ENCODE measurements at regions not wholly inside any gene's neighbourhood (a gene's known extent, or its start where the extent isn't known, plus 50 kb on each side); places are given as distances from the start of the nearest gene placed in this dataset.
A peak's percentile ranks its signal among the peaks of the same experiment; 100 is the strongest.

DNA sequence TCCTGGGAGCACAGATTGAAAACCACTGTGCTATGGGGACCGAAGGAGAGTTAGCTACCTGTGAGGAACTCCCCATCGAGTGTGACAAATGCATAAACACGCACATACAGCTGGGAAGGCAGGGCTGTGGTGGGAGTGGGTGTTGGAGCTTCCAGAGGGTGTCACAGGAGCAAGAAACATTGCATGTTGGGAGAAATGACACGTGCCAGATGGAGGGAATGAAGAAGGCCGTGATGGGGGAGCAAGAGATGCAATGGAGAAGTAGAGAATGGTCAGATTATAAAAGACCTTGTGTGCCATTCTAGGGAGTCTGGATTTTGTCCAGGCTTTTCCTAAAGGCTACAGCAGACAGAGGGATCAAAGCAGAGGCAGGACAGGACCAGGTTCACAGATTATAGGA, 91.1 kb upstream of the NDUFV2 start:
- Histone ChIP-seq H3K4me1 (ENCODE audit: control insufficient read depth in 1 of 2, insufficient read depth in 2 of 2, low read length in 2 of 2) (peaks cover 7 to 10% of the 10 kb centered on the region in 2 experiments), H4K20me1 (ENCODE audit: insufficient read depth) (no peaks in the 10 kb centered on the region), H3K79me2 (ENCODE audit: insufficient read depth, low read length) (no peaks in the 10 kb centered on the region), H3K9me3 (ENCODE audit: control insufficient read depth in 1 of 2, insufficient read depth in 1 of 2, low read depth in 1 of 2, low read length in 2 of 2) (no peaks in the 10 kb centered on the region), H2AFZ (ENCODE audit: low read depth, low read length, poor library complexity, severe bottlenecking) (no peak overlapping the region), H3K4me2 (ENCODE audit: low read length) (no peak overlapping the region), H3K4me3 (replicated peaks in 1 of 2; ENCODE audit: low read depth in 1 of 2, low read length in 2 of 2) (no peak overlapping the region), H3K27me3 (ENCODE audit: insufficient read depth, low read length) (no peaks in the 10 kb centered on the region), H3K9ac (ENCODE audit: low read length) (no peak overlapping the region), H3K36me3 (ENCODE audit: control insufficient read depth in 1 of 2, insufficient read depth in 2 of 2, low read length in 2 of 2) (no peaks in the 10 kb centered on the region), H3K27ac (ENCODE audit: low read depth, low read length) (no peak overlapping the region), H3K9me2 (ENCODE audit: insufficient read depth) (no peaks in the 10 kb centered on the region)
- DNase-seq (ENCODE audit: low read depth, low spot score) (no peak), ATAC-seq (no peak)
- no TSS peak for BruUV-seq (replicated peaks)
- TF ChIP-seq, protein P1, sequence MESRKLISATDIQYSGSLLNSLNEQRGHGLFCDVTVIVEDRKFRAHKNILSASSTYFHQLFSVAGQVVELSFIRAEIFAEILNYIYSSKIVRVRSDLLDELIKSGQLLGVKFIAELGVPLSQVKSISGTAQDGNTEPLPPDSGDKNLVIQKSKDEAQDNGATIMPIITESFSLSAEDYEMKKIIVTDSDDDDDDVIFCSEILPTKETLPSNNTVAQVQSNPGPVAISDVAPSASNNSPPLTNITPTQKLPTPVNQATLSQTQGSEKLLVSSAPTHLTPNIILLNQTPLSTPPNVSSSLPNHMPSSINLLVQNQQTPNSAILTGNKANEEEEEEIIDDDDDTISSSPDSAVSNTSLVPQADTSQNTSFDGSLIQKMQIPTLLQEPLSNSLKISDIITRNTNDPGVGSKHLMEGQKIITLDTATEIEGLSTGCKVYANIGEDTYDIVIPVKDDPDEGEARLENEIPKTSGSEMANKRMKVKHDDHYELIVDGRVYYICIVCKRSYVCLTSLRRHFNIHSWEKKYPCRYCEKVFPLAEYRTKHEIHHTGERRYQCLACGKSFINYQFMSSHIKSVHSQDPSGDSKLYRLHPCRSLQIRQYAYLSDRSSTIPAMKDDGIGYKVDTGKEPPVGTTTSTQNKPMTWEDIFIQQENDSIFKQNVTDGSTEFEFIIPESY (IDR thresholded peaks at IDR 0.05; ENCODE audit: extremely low read depth, insufficient replicate concordance, low read length) = no peak
- TF ChIP-seq CBX3 (IDR thresholded peaks at IDR 0.05; ENCODE audit: low read depth) (no peak), ZFX (IDR thresholded peaks at IDR 0.05) (no peak), ELF1 (IDR thresholded peaks at IDR 0.05; ENCODE audit: borderline replicate concordance, low read depth) (no peak), ZNF274 (IDR thresholded peaks at IDR 0.05; ENCODE audit: low read depth, low read length) (no peak)
- TF ChIP-seq, protein P2, sequence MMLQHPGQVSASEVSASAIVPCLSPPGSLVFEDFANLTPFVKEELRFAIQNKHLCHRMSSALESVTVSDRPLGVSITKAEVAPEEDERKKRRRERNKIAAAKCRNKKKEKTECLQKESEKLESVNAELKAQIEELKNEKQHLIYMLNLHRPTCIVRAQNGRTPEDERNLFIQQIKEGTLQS (IDR thresholded peaks at IDR 0.05) = no peak
- POLR2A ChIA-PET = no interaction called here
- intact Hi-C loops (cut with micrococcal nuclease) = no loop called here
- RAD21 ChIA-PET (ENCODE audit: low non-redundant PET in 1 of 2, low total read pairs in 2 of 2, uncharacterized antibody in 2 of 2, unreplicated experiment in 2 of 2) = no interaction called here
- CTCF ChIA-PET = no interaction called here

DNA sequence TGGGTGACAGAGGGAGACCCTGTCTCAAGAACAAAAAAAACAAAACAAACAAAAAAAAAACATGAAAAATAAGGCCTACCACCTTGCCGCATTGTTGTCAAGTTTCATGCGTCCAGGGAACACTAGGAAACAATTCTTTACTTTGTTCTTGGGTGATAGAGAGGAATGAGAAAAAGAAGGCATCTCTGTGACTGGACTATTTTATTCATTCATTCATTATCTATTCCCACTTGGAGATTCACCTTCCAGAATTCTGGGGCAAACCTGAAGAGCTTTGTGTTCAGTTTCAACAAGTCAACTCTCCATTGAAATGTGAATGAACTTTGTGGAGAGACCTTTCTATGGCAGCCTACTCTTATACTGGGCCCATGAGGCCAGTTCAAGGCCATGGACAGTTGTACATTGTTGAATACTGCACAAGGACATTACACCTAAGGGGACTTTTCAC, 88.5 kb upstream of the NDUFV2 start:
- TF ChIP-seq, protein P1 (IDR thresholded peaks at IDR 0.05; ENCODE audit: extremely low read depth, insufficient replicate concordance, low read length) = no peak
- TF ChIP-seq POLR2A (IDR thresholded peaks at IDR 0.05; ENCODE audit: borderline replicate concordance, extremely low read depth, insufficient read depth, insufficient read length) = peak; percentile 36
- H3K79me2 ChIP-seq (ENCODE audit: insufficient read depth, low read length) = no peaks in the 10 kb centered on the region
- no peaks in the 10 kb centered on the region for H3K9me3 ChIP-seq (ENCODE audit: control insufficient read depth in 1 of 2, insufficient read depth in 1 of 2, low read depth in 1 of 2, low read length in 2 of 2)
- no peaks in the 10 kb centered on the region for H3K9me2 ChIP-seq (ENCODE audit: insufficient read depth)
- H2AFZ ChIP-seq (ENCODE audit: low read depth, low read length, poor library complexity, severe bottlenecking) = no peak overlapping the region
- POLR2A ChIA-PET = interaction anchor here (0.7 to 1.4 kb wide), 3 partner anchors 11 to 43 kb away, joined by 3 to 6 read pairs (median 5); no protein-coding TSS in a partner anchor
- DNase-seq (ENCODE audit: low read depth, low spot score) = no peak
- BruUV-seq (replicated peaks) = TSS peak; percentile 67
- H3K9ac ChIP-seq (ENCODE audit: low read length) = no peak overlapping the region
- H3K27me3 ChIP-seq (ENCODE audit: insufficient read depth, low read length) = no peaks in the 10 kb centered on the region
- H3K4me2 ChIP-seq (ENCODE audit: low read length) = no peak overlapping the region
- RAD21 ChIA-PET (ENCODE audit: low non-redundant PET in 1 of 2, low total read pairs in 2 of 2, uncharacterized antibody in 2 of 2, unreplicated experiment in 2 of 2) = no interaction called here
- no peak overlapping the region for H3K4me3 ChIP-seq (replicated peaks in 1 of 2; ENCODE audit: low read depth in 1 of 2, low read length in 2 of 2)
- ATAC-seq = no peak
- no peaks in the 10 kb centered on the region for H3K36me3 ChIP-seq (ENCODE audit: control insufficient read depth in 1 of 2, insufficient read depth in 2 of 2, low read length in 2 of 2)
- H4K20me1 ChIP-seq (ENCODE audit: insufficient read depth) = no peaks in the 10 kb centered on the region
- intact Hi-C loops (cut with micrococcal nuclease) = no loop called here
- H3K27ac ChIP-seq (ENCODE audit: low read depth, low read length) = no peak overlapping the region
- peaks cover 21 to 35% of the 10 kb centered on the region in 2 experiments for H3K4me1 ChIP-seq (ENCODE audit: control insufficient read depth in 1 of 2, insufficient read depth in 2 of 2, low read length in 2 of 2)
- CTCF ChIA-PET = no interaction called here

All from HCT116 (cell line).